IMR-90 (cell line): ENCODE measurements at regions not wholly inside any gene's neighbourhood (a gene's known extent, or its start where the extent isn't known, plus 50 kb on each side); places are given as distances from the start of the nearest gene placed in this dataset.

Source experiments
- POLR2A ChIP-seq: IDR thresholded peaks from 2 replicates; pipeline ENCODE4 v1.6.1; 2012; ENCODE audit warnings: mild to moderate bottlenecking, low read depth, low read length
- RAD21 ChIP-seq: IDR thresholded peaks from 2 replicates; pipeline ENCODE4 v1.6.1; 2012; ENCODE audit warnings: low read length, improper control_type of control experiment
- SMC3 ChIP-seq: fragments of 150-350 bp; IDR thresholded peaks from 2 replicates; pipeline ENCODE4 v1.6.1; 2016; ENCODE audit warnings: low read depth, mild to moderate bottlenecking, antibody characterized with exemption, low read length, moderate library complexity
- TF ChIP-seq, protein P1 (sequence below): conservative IDR thresholded peaks from 2 replicates; pipeline ENCODE4 v1.5.1; 2012; ENCODE audit warnings: mild to moderate bottlenecking, low read depth, low read length, improper control_type of control experiment

DNA sequence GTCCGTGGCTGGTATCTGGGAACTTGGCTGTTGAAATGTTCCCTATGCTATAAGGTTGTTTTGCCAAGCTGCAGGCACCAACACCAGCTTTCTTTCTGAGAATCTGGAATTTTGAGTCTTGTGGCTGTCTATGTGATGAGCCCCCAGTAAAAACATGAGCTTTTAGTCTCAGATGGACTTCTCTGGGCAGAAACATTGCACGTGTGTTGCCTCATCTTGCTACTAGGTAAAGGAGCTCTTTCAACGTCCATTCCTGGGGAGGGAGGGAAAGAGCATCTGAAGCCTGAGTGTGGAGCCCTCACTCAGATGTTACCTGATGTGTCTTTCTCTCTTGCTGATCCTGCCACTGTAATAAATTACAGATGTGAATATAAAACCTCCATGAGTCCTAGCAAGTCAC is 183.8 kb upstream of the LHX5 start:
- TF ChIP-seq, protein P1, sequence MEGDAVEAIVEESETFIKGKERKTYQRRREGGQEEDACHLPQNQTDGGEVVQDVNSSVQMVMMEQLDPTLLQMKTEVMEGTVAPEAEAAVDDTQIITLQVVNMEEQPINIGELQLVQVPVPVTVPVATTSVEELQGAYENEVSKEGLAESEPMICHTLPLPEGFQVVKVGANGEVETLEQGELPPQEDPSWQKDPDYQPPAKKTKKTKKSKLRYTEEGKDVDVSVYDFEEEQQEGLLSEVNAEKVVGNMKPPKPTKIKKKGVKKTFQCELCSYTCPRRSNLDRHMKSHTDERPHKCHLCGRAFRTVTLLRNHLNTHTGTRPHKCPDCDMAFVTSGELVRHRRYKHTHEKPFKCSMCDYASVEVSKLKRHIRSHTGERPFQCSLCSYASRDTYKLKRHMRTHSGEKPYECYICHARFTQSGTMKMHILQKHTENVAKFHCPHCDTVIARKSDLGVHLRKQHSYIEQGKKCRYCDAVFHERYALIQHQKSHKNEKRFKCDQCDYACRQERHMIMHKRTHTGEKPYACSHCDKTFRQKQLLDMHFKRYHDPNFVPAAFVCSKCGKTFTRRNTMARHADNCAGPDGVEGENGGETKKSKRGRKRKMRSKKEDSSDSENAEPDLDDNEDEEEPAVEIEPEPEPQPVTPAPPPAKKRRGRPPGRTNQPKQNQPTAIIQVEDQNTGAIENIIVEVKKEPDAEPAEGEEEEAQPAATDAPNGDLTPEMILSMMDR, result no peak
- TF ChIP-seq POLR2A, result no peak
- no peak for TF ChIP-seq SMC3
- no peak for TF ChIP-seq RAD21
